Astrocyte of the spinal cord (primary cell): ENCODE measurements at regions not wholly inside any gene's neighbourhood (a gene's known extent, or its start where the extent isn't known, plus 50 kb on each side); places are given as distances from the start of the nearest gene placed in this dataset.
"Not testable (repeated sequence)": the region's sequence is repeated elsewhere in the genome, so short reads cannot be mapped to it uniquely, and the experiment has no call there.

Source experiments
- DNase-seq: peaks from one replicate; pipeline ENCODE4 v3.0.0; 2011; ENCODE audit warnings: low read depth, low spot score
- H3K4me3 ChIP-seq: 2 replicates; pipeline ENCODE4 v1.5.1; 2011; ENCODE audit warnings: low read depth, mild to moderate bottlenecking, low read length, moderate library complexity
- CTCF ChIP-seq: IDR thresholded peaks from 2 replicates; pipeline ENCODE4 v1.5.1; 2012; ENCODE audit warnings: low read depth, mild to moderate bottlenecking, low read length, inconsistent platforms
- in situ Hi-C: cut with HindIII; loops from 2 replicates; pipeline ENCODE4 v1.10.0; 2017; ENCODE audit warnings: low sequenced_read_pairs

- no peak overlapping the region for H3K4me3 ChIP-seq
- peak; percentile 36 for DNase-seq
- no peak for TF ChIP-seq CTCF
- in situ Hi-C loops: no loop called here
Measured at GRCh38 chr1:232574889-232575762, 54.8 kb downstream of the SIPA1L2 start.

GRCh38 chr1:232574077-232574476, 55.9 kb downstream of the SIPA1L2 start:
- no peak for DNase-seq
- in situ Hi-C loops: no loop called here
- no peak overlapping the region for H3K4me3 ChIP-seq
- no peak for TF ChIP-seq CTCF

- no peak overlapping the region for H3K4me3 ChIP-seq
- TF ChIP-seq CTCF: no peak
- peak; percentile 22 for DNase-seq
- in situ Hi-C loops: no loop called here
Measured at GRCh38 chr1:232571523-232571922, 58.4 kb downstream of the SIPA1L2 start.

GRCh38 chr1:232570007-232570406, 59.9 kb downstream of the SIPA1L2 start:
- DNase-seq: no peak
- in situ Hi-C loops: no loop called here
- H3K4me3 ChIP-seq: no peak overlapping the region
- TF ChIP-seq CTCF: no peak

GRCh38 chr1:232569554-232569921, 60.4 kb downstream of the SIPA1L2 start:
- DNase-seq, H3K4me3 ChIP-seq, in situ Hi-C loops: not testable (repeated sequence)

GRCh38 chr1:232568906-232569553, 60.9 kb downstream of the SIPA1L2 start:
- no peak for TF ChIP-seq CTCF
- no peak for DNase-seq
- in situ Hi-C loops: no loop called here
- H3K4me3 ChIP-seq: no peak overlapping the region

- no peak for TF ChIP-seq CTCF
- DNase-seq: no peak
- no peak overlapping the region for H3K4me3 ChIP-seq
- in situ Hi-C loops: no loop called here
Measured at GRCh38 chr1:232568331-232568852, 61.5 kb downstream of the SIPA1L2 start.
